PFSK-1 (cell line): ENCODE measurements at regions not wholly inside any gene's neighbourhood (a gene's known extent, or its start where the extent isn't known, plus 50 kb on each side); places are given as distances from the start of the nearest gene placed in this dataset.

Source experiments
- POLR2AphosphoS5 ChIP-seq: IDR thresholded peaks from 2 replicates; pipeline ENCODE4 v1.6.1; 2012; ENCODE audit warnings: low read depth, mild to moderate bottlenecking, control low read depth, low read length, moderate library complexity
- SIN3A ChIP-seq: IDR thresholded peaks from 2 replicates; pipeline ENCODE4 v1.6.1; 2012; ENCODE audit warnings: mild to moderate bottlenecking, low read length, moderate library complexity, borderline replicate concordance; ENCODE audit not compliant: insufficient read depth
- TAF1 ChIP-seq: IDR thresholded peaks from 2 replicates; pipeline ENCODE4 v1.6.1; 2012; ENCODE audit warnings: low read length, control low read depth, borderline replicate concordance; ENCODE audit not compliant: insufficient read depth
- TF ChIP-seq, protein P1 (sequence below), 2 experiments: IDR thresholded peaks; 2 replicates each; pipeline versions ENCODE4 v1.6.1 to v1.8.0; 2011 to 2012; ENCODE audit warnings: low read depth in 2 of 2, low read length in 2 of 2, control low read depth in 1 of 2, inconsistent platforms in 1 of 2, mild to moderate bottlenecking in 1 of 2, moderate library complexity in 1 of 2; ENCODE audit not compliant: insufficient read depth in 1 of 2

DNA sequence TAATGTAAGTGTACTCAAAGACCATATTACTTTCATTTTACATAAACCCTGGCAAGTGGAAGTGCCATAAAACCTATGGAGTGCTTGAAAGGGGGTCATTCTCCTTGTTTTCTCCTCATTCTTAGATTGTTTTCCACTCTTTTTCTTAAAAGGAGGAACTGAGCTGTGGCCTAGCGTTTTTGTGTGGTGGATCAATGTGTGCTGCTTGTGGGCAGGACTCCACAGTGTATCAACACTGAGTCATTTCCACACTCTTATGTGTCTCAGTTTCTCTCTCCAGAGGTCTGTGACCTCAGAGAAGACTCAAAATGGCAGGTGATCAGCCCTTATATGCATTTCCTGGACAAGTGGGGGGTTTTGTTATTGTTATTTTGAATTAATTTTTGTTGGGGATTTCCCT is 516.1 kb upstream of the CDH10 start:
- TF ChIP-seq POLR2AphosphoS5 (no peak), TAF1 (no peak), SIN3A (no peak)
- TF ChIP-seq, protein P1, sequence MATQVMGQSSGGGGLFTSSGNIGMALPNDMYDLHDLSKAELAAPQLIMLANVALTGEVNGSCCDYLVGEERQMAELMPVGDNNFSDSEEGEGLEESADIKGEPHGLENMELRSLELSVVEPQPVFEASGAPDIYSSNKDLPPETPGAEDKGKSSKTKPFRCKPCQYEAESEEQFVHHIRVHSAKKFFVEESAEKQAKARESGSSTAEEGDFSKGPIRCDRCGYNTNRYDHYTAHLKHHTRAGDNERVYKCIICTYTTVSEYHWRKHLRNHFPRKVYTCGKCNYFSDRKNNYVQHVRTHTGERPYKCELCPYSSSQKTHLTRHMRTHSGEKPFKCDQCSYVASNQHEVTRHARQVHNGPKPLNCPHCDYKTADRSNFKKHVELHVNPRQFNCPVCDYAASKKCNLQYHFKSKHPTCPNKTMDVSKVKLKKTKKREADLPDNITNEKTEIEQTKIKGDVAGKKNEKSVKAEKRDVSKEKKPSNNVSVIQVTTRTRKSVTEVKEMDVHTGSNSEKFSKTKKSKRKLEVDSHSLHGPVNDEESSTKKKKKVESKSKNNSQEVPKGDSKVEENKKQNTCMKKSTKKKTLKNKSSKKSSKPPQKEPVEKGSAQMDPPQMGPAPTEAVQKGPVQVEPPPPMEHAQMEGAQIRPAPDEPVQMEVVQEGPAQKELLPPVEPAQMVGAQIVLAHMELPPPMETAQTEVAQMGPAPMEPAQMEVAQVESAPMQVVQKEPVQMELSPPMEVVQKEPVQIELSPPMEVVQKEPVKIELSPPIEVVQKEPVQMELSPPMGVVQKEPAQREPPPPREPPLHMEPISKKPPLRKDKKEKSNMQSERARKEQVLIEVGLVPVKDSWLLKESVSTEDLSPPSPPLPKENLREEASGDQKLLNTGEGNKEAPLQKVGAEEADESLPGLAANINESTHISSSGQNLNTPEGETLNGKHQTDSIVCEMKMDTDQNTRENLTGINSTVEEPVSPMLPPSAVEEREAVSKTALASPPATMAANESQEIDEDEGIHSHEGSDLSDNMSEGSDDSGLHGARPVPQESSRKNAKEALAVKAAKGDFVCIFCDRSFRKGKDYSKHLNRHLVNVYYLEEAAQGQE (IDR thresholded peaks at IDR 0.05; ENCODE audit: insufficient read depth in 1 of 2, low read depth in 2 of 2, low read length in 2 of 2) = no peak
